H1 (cell line): ENCODE measurements at regions not wholly inside any gene's neighbourhood (a gene's known extent, or its start where the extent isn't known, plus 50 kb on each side); places are given as distances from the start of the nearest gene placed in this dataset.

Experiments
- CTCF ChIA-PET: fragments of 300-600 bp; sonication (Branson Sonifier 250); formaldehyde crosslinking; loops from one replicate; lab custom pipeline; 2021; ENCODE audit not compliant: partially characterized antibody; lab: Charles Lee
- POLR2A ChIA-PET: fragments of 300-600 bp; sonication (Branson Sonifier 250); formaldehyde crosslinking; loops from one replicate; lab custom pipeline; 2021; ENCODE audit warnings: inconsistent platforms; ENCODE audit not compliant: partially characterized antibody; lab: Charles Lee
- DNase-seq, 2 experiments: peaks; one replicate each; pipeline versions ENCODE4 v3.0.0 to v3.0.0-alpha.2; 2010 to 2022; ENCODE audit warnings: low spot score in 2 of 2, low read depth in 1 of 2, mixed read lengths in 1 of 2
- FAIRE-seq: peaks from 2 replicates; lab custom pipeline; 2011; peaks lifted over from hg19 to GRCh38; lab: Jason Lieb, UNC
- H2AFZ ChIP-seq: 2 replicates; pipeline ENCODE4 v1.8.1; 2012; ENCODE audit warnings: low read length, inconsistent platforms
- H2AK5ac ChIP-seq: 2 replicates; pipeline ENCODE4 v1.6.1; 2013; ENCODE audit warnings: low read depth, low read length
- H2BK120ac ChIP-seq: replicated peaks from 2 replicates; pipeline ENCODE3; 2013; ENCODE audit warnings: low read depth, low read length, inconsistent platforms
- H2BK12ac ChIP-seq: 2 replicates; pipeline ENCODE4 v1.6.1; 2013; ENCODE audit warnings: low read depth, low read length
- H2BK15ac ChIP-seq: 2 replicates; pipeline ENCODE4 v1.6.1; 2013; ENCODE audit warnings: low read length
- H2BK20ac ChIP-seq: 2 replicates; pipeline ENCODE4 v1.6.1; 2013; ENCODE audit warnings: low read length
- H2BK5ac ChIP-seq: 2 replicates; pipeline ENCODE4 v1.6.1; 2013; ENCODE audit warnings: low read depth, low read length
- H3K14ac ChIP-seq: 2 replicates; pipeline ENCODE4 v1.6.1; 2013; ENCODE audit warnings: inconsistent platforms; ENCODE audit not compliant: insufficient read length
- H3K18ac ChIP-seq: 2 replicates; pipeline ENCODE4 v1.6.1; 2013; ENCODE audit warnings: low read length; ENCODE audit errors: extremely low read depth
- H3K23ac ChIP-seq: 2 replicates; pipeline ENCODE4 v1.6.1; 2013; ENCODE audit warnings: inconsistent platforms; ENCODE audit not compliant: insufficient read length
- H3K23me2 ChIP-seq: 2 replicates; pipeline ENCODE4 v1.6.1; 2013; ENCODE audit warnings: low read depth, low read length
- H3K27ac ChIP-seq: 2 replicates; pipeline ENCODE4 v1.6.1; 2011; ENCODE audit warnings: low read depth, low read length, inconsistent platforms
- H3K27me3 ChIP-seq, 4 experiments: replicated peaks in 1 of 4; 1 replicate in 1 of 4; 2 replicates in 3 of 4; pipeline versions ENCODE4 v1.6.1 to v1.8.1; 2011 to 2013; ENCODE audit warnings: low read length in 3 of 4, mild to moderate bottlenecking in 3 of 4, inconsistent platforms in 2 of 4, mixed read lengths in 2 of 4, moderate library complexity in 1 of 4; ENCODE audit not compliant: control insufficient read depth in 3 of 4, insufficient read depth in 3 of 4; ENCODE audit errors: extremely low read depth in 1 of 4
- H3K36me3 ChIP-seq, 4 experiments: 2 replicates each; pipeline versions ENCODE4 v1.6.1 to v1.8.1; 2011 to 2013; ENCODE audit warnings: mild to moderate bottlenecking in 4 of 4, low read length in 3 of 4, moderate library complexity in 2 of 4, control low read depth in 1 of 4, inconsistent platforms in 1 of 4; ENCODE audit not compliant: insufficient read depth in 4 of 4, control insufficient read depth in 2 of 4
- H3K4ac ChIP-seq: replicated peaks from 2 replicates; pipeline ENCODE3; 2013; ENCODE audit warnings: low read length, low read depth, mixed read lengths, inconsistent platforms; ENCODE audit not compliant: insufficient read length
- H3K4me1 ChIP-seq, 4 experiments: replicated peaks in 1 of 4; 1 replicate in 1 of 4; 2 replicates in 3 of 4; pipeline versions ENCODE4 v1.6.1 to v1.8.1; 2011 to 2013; ENCODE audit warnings: low read length in 3 of 4, inconsistent platforms in 2 of 4, mixed read lengths in 1 of 4; ENCODE audit not compliant: insufficient read depth in 4 of 4, control insufficient read depth in 3 of 4
- H3K4me2 ChIP-seq, 2 experiments: 2 replicates each; pipeline versions ENCODE4 v1.6.1 to v1.8.1; 2011 to 2013; ENCODE audit warnings: low read depth in 2 of 2, low read length in 2 of 2, control low read depth in 1 of 2, inconsistent platforms in 1 of 2, mild to moderate bottlenecking in 1 of 2; ENCODE audit not compliant: insufficient read depth in 1 of 2
- H3K4me3 ChIP-seq, 4 experiments: fragments of 200-600, 300-600 bp in 1 of 4; sonication (generic), shearing (Covaris generic), sonication (Bioruptor Twin) in 1 of 4; 2 replicates each; pipeline versions ENCODE4 v1.5.1 to v1.8.1; 2011 to 2016; ENCODE audit warnings: low read length in 4 of 4, low read depth in 3 of 4, control low read depth in 2 of 4, inconsistent platforms in 2 of 4, mild to moderate bottlenecking in 2 of 4, mixed read lengths in 1 of 4, moderate library complexity in 1 of 4; ENCODE audit not compliant: insufficient read depth in 2 of 4; ENCODE audit errors: extremely low read depth in 1 of 4
- H3K56ac ChIP-seq: replicated peaks from 2 replicates; pipeline ENCODE3; 2013; ENCODE audit warnings: low read depth, mild to moderate bottlenecking, mixed read lengths, low read length, inconsistent platforms; ENCODE audit not compliant: insufficient read length
- H3K79me1 ChIP-seq: 2 replicates; pipeline ENCODE4 v1.6.1; 2013; ENCODE audit warnings: low read depth, low read length, control low read depth
- H3K79me2 ChIP-seq, 2 experiments: 2 replicates each; pipeline versions ENCODE4 v1.6.1 to v1.8.1; 2012 to 2013; ENCODE audit warnings: low read length in 2 of 2, mild to moderate bottlenecking in 2 of 2, inconsistent platforms in 1 of 2; ENCODE audit not compliant: insufficient read depth in 2 of 2, control insufficient read depth in 1 of 2
- H3K9ac ChIP-seq, 4 experiments: replicated peaks in 1 of 4; 1 replicate in 1 of 4; 2 replicates in 3 of 4; pipeline versions ENCODE4 v1.6.1 to v1.8.1; 2011 to 2013; ENCODE audit warnings: low read depth in 3 of 4, low read length in 3 of 4, control low read depth in 2 of 4, mild to moderate bottlenecking in 2 of 4, moderate library complexity in 2 of 4, inconsistent platforms in 1 of 4; ENCODE audit errors: extremely low read depth in 1 of 4
- H3K9me3 ChIP-seq, 2 experiments: 2 replicates each; pipeline versions ENCODE4 v1.6.1 to v1.8.1; 2012 to 2013; ENCODE audit warnings: mild to moderate bottlenecking in 2 of 2, moderate library complexity in 2 of 2, control low read depth in 1 of 2, inconsistent platforms in 1 of 2, low read depth in 1 of 2, low read length in 1 of 2, mixed read lengths in 1 of 2; ENCODE audit not compliant: insufficient read depth in 2 of 2
- H4K20me1 ChIP-seq, 2 experiments: replicated peaks in 1 of 2; 2 replicates each; pipeline versions ENCODE3 to v1.8.1; 2011 to 2013; ENCODE audit warnings: inconsistent platforms in 2 of 2, low read length in 2 of 2, mild to moderate bottlenecking in 1 of 2; ENCODE audit not compliant: insufficient read depth in 2 of 2, control insufficient read depth in 1 of 2
- H4K5ac ChIP-seq: 2 replicates; pipeline ENCODE4 v1.6.1; 2013; ENCODE audit warnings: low read length, low read depth, mixed read lengths, inconsistent platforms; ENCODE audit not compliant: insufficient read length
- H4K8ac ChIP-seq: 2 replicates; pipeline ENCODE4 v1.8.0; 2013; ENCODE audit warnings: mild to moderate bottlenecking, moderate library complexity, low read length, inconsistent platforms; ENCODE audit not compliant: insufficient read depth; ENCODE audit errors: extremely low read depth
- H4K91ac ChIP-seq: replicated peaks from 2 replicates; pipeline ENCODE3; 2013; ENCODE audit warnings: low read length, mixed read lengths, inconsistent platforms; ENCODE audit not compliant: insufficient read length
- CTCF ChIP-seq, 3 experiments: IDR thresholded peaks; 1 replicate in 2 of 3; 2 replicates in 1 of 3; pipeline versions ENCODE4 v1.5.1 to v1.6.1; 2011; ENCODE audit warnings: low read length in 3 of 3, mild to moderate bottlenecking in 3 of 3, inconsistent platforms in 2 of 3, low read depth in 1 of 3, moderate library complexity in 1 of 3; ENCODE audit not compliant: insufficient read depth in 1 of 3; ENCODE audit errors: control extremely low read depth in 1 of 3
- NRF1 ChIP-seq: IDR thresholded peaks from 2 replicates; pipeline ENCODE4 v1.6.1; 2011; ENCODE audit warnings: mild to moderate bottlenecking, low read depth, low read length, improper control_type of control experiment
- RAD21 ChIP-seq, 2 experiments: IDR thresholded peaks in 1 of 2; conservative IDR thresholded peaks in 1 of 2; 2 replicates each; pipeline ENCODE4 v1.6.1; 2011; ENCODE audit warnings: low read depth in 2 of 2, low read length in 2 of 2, improper control_type of control experiment in 1 of 2, inconsistent platforms in 1 of 2, mild to moderate bottlenecking in 1 of 2, moderate library complexity in 1 of 2
- WGBS, 2 experiments: shearing (Covaris generic) in 1 of 2; methylation state at CpG; one replicate each; pipeline versions ENCODE4 v1.1.6 to v1.1.7; 2013 to 2015; ENCODE audit warnings: low lambda C conversion rate in 2 of 2, mixed read lengths in 2 of 2, inconsistent platforms in 1 of 2, low coverage in 1 of 2, missing lambda C conversion rate in 1 of 2; ENCODE audit not compliant: insufficient replicate concordance in 2 of 2, insufficient coverage in 1 of 2, insufficient read length in 1 of 2; ENCODE audit errors: extremely low coverage in 1 of 2, missing lambda C conversion rate in 1 of 2; 5-methylcytosine and 5-hydroxymethylcytosine counted together

GRCh38 chr3:161914703-161915417 lies 418.3 kb downstream of the OTOL1 start:
- Histone ChIP-seq H2BK12ac (no peak overlapping the region), H2AFZ (peak overlapping the region; percentile 97; the same call in 1 of the 2 replicates), H2BK20ac (no peak overlapping the region), H3K4me3 (no peak overlapping the region), H3K4ac (no peak overlapping the region), H3K18ac (no peak overlapping the region), H3K9me3 (no peaks in the 10 kb centered on the region; a peak in 1 of 4 replicates), H3K79me1 (no peaks in the 10 kb centered on the region), H2BK5ac (no peak overlapping the region), H4K5ac (no peak overlapping the region), H4K20me1 (no peaks in the 10 kb centered on the region), H3K27me3 (no peaks in the 10 kb centered on the region), H3K14ac (no peak overlapping the region), H3K9ac (no peak overlapping the region), H2BK15ac (no peak overlapping the region), H3K36me3 (no peaks in the 10 kb centered on the region), H3K4me2 (no peak overlapping the region), H3K79me2 (no peaks in the 10 kb centered on the region), H2AK5ac (no peak overlapping the region), H3K4me1 (no peaks in the 10 kb centered on the region), H3K23me2 (no peaks in the 10 kb centered on the region), H3K23ac (no peak overlapping the region), H3K56ac (no peak overlapping the region), H4K8ac (no peak overlapping the region), H2BK120ac (no peak overlapping the region), H4K91ac (no peak overlapping the region), H3K27ac (no peak overlapping the region)
- FAIRE-seq (peak; percentile 84), DNase-seq (peak; percentile 7 to 64)
- ChIA-PET CTCF (interaction anchor here (0.5 to 1.5 kb wide), 12 partner anchors 9 to 1143 kb away, joined by 3 to 4 read pairs (median 3); no protein-coding TSS in a partner anchor), POLR2A (no interaction called here)
- 74% methylated on average over 8 of the region's 8 CpGs; no CpG with 5 or more reads in 1 of the 2 experiments for WGBS, 2 experiments
- TF ChIP-seq NRF1 (no peak), CTCF (IDR thresholded peaks at IDR 0.05; ENCODE audit: control extremely low read depth in 1 of 3, insufficient read depth in 1 of 3, low read depth in 1 of 3, low read length in 3 of 3) (peak; percentile 68 to 84 (median 79)), RAD21 (IDR thresholded peaks at IDR 0.05 in 1 of 2, conservative IDR thresholded peaks at IDR 0.05 in 1 of 2; ENCODE audit: low read depth in 2 of 2, low read length in 2 of 2) (peak; percentile 95 to 96)
